MCF 10A (cell line): ENCODE measurements at regions not wholly inside any gene's neighbourhood (a gene's known extent, or its start where the extent isn't known, plus 50 kb on each side); places are given as distances from the start of the nearest gene placed in this dataset.
A peak's percentile ranks its signal among the peaks of the same experiment; 100 is the strongest.
"Not testable (repeated sequence)": the region's sequence is repeated elsewhere in the genome, so short reads cannot be mapped to it uniquely, and the experiment has no call there.

ENCODE experiments used
- BruUV-seq: library from RNA; stranded (reverse); fragments of 400-500 nt; replicated peaks from 2 replicates; lab custom pipeline; 2021; lab: Mats Ljungman, UMichigan
- CTCF ChIA-PET: fragments of 300-600 bp; sonication (Branson Sonifier 250); formaldehyde crosslinking; extraction: SDS; loops from one replicate; lab custom pipeline; 2021; ENCODE audit warnings: antibody characterized with exemption, inconsistent platforms; lab: Yijun Ruan, JAX
- POLR2A ChIA-PET: fragments of 300-600, 350-650 bp; sonication (Branson Sonifier 250); formaldehyde crosslinking; extraction: SDS; loops from one replicate; lab custom pipeline; 2020; ENCODE audit warnings: antibody characterized with exemption, inconsistent platforms; lab: Yijun Ruan, JAX
- DNase-seq: peaks from one replicate; pipeline ENCODE4 v3.0.0-alpha.2; 2018; ENCODE audit not compliant: unreplicated experiment
- H3K27ac Mint-ChIP-seq: one replicate; pipeline ENCODE4 v1.8.0; 2022; ENCODE audit warnings: mild to moderate bottlenecking, low read depth, mixed read lengths; ENCODE audit not compliant: unreplicated experiment
- H3K27me3 Mint-ChIP-seq: one replicate; pipeline ENCODE4 v1.8.0; 2022; ENCODE audit warnings: mixed read lengths; ENCODE audit not compliant: insufficient read depth, unreplicated experiment
- H3K36me3 Mint-ChIP-seq: one replicate; pipeline ENCODE4 v1.8.0; 2022; ENCODE audit warnings: mild to moderate bottlenecking, moderate library complexity, mixed read lengths; ENCODE audit not compliant: insufficient read depth, unreplicated experiment
- H3K4me1 Mint-ChIP-seq: one replicate; pipeline ENCODE4 v1.8.0; 2022; ENCODE audit warnings: mixed read lengths; ENCODE audit not compliant: insufficient read depth, unreplicated experiment
- H3K4me3 Mint-ChIP-seq: one replicate; pipeline ENCODE4 v1.8.0; 2022; ENCODE audit warnings: mild to moderate bottlenecking, moderate library complexity, mixed read lengths; ENCODE audit not compliant: unreplicated experiment
- H3K9me3 Mint-ChIP-seq: one replicate; pipeline ENCODE4 v1.8.0; 2022; ENCODE audit warnings: mixed read lengths; ENCODE audit not compliant: unreplicated experiment
- intact Hi-C: fragments of 100-400 bp; cut with micrococcal nuclease; formaldehyde crosslinking; loops from 2 replicates; pipeline ENCODE4 v1.14.1; 2022
- TF ChIP-seq, protein P1 (sequence below): fragments of 200-600 bp; IDR thresholded peaks from one replicate; pipeline ENCODE4 v1.8.0; 2022; ENCODE audit warnings: antibody characterized with exemption, mild to moderate bottlenecking; ENCODE audit not compliant: unreplicated experiment

- H3K27me3 Mint-ChIP-seq: no peaks in the 10 kb centered on the region
- peak overlapping the region; percentile 77 for H3K27ac Mint-ChIP-seq
- no peaks in the 10 kb centered on the region for H3K9me3 Mint-ChIP-seq
- TF ChIP-seq, protein P1, sequence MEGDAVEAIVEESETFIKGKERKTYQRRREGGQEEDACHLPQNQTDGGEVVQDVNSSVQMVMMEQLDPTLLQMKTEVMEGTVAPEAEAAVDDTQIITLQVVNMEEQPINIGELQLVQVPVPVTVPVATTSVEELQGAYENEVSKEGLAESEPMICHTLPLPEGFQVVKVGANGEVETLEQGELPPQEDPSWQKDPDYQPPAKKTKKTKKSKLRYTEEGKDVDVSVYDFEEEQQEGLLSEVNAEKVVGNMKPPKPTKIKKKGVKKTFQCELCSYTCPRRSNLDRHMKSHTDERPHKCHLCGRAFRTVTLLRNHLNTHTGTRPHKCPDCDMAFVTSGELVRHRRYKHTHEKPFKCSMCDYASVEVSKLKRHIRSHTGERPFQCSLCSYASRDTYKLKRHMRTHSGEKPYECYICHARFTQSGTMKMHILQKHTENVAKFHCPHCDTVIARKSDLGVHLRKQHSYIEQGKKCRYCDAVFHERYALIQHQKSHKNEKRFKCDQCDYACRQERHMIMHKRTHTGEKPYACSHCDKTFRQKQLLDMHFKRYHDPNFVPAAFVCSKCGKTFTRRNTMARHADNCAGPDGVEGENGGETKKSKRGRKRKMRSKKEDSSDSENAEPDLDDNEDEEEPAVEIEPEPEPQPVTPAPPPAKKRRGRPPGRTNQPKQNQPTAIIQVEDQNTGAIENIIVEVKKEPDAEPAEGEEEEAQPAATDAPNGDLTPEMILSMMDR: no peak
- ChIA-PET POLR2A (interaction anchor here (1.3 kb wide), 1 partner anchor 10 kb away, joined by 3 read pairs; no protein-coding TSS in a partner anchor), CTCF (no interaction called here)
- intact Hi-C loops: loop anchor here (5.0 kb wide), 1 partner anchor 101 kb away; no protein-coding TSS in a partner anchor
- peaks cover 11% of the 10 kb centered on the region for H3K36me3 Mint-ChIP-seq
- peaks cover 25% of the 10 kb centered on the region for H3K4me1 Mint-ChIP-seq
- peak; percentile 69 for DNase-seq
- no TSS peak for BruUV-seq
- H3K4me3 Mint-ChIP-seq: no peak overlapping the region
Measured at GRCh38 chr12:78293059-78293686, 462.5 kb downstream of the NAV3 start.

- H3K9me3 Mint-ChIP-seq, DNase-seq, H3K4me1 Mint-ChIP-seq, intact Hi-C loops, BruUV-seq, H3K27ac Mint-ChIP-seq, H3K4me3 Mint-ChIP-seq, H3K27me3 Mint-ChIP-seq, H3K36me3 Mint-ChIP-seq: not testable (repeated sequence)
- ChIA-PET CTCF (interaction anchor here (0.9 kb wide), 1 partner anchor 66 kb away, joined by 3 read pairs; no protein-coding TSS in a partner anchor), POLR2A (interaction anchor here (0.6 to 0.7 kb wide), 2 partner anchors 119 to 767 kb away, joined by 3 read pairs; no protein-coding TSS in a partner anchor)
Measured at GRCh38 chr12:78301282-78301681, 470.6 kb downstream of the NAV3 start.

GRCh38 chr12:78305808-78306207 lies 475.1 kb downstream of the NAV3 start:
- no peak for DNase-seq
- no TSS peak for BruUV-seq
- H3K4me3 Mint-ChIP-seq: no peak overlapping the region
- H3K27me3 Mint-ChIP-seq: no peaks in the 10 kb centered on the region
- H3K9me3 Mint-ChIP-seq: no peaks in the 10 kb centered on the region
- intact Hi-C loops: no loop called here
- CTCF ChIA-PET: no interaction called here
- TF ChIP-seq, protein P1: no peak
- H3K4me1 Mint-ChIP-seq: no peaks in the 10 kb centered on the region
- no peaks in the 10 kb centered on the region for H3K36me3 Mint-ChIP-seq
- no peak overlapping the region for H3K27ac Mint-ChIP-seq
- POLR2A ChIA-PET: no interaction called here

DNA sequence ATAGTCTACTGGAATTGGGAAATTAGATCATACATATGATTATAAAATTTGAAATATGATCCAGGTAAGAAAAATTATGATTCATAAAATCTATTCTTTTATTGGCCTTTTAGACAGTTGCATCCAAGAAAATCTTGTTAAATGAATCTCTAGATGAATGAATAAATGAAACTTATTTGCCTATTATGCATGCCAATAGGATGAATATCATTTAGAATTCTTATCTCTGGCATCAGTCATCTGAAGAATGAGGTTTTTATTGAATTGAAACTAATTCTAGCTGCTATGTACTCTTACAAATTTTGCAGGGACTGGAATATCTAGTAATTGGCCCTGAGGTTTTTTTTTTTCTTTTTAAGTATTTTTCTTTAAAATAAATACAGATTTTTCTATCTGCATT lies 475.5 kb downstream of the NAV3 start:
- Mint-ChIP-seq H3K4me3 (no peak overlapping the region), H3K9me3 (no peaks in the 10 kb centered on the region), H3K27me3 (no peaks in the 10 kb centered on the region), H3K27ac (no peak overlapping the region), H3K36me3 (no peaks in the 10 kb centered on the region), H3K4me1 (no peaks in the 10 kb centered on the region)
- no TSS peak for BruUV-seq
- TF ChIP-seq, protein P1: no peak
- intact Hi-C loops: no loop called here
- no peak for DNase-seq
- POLR2A ChIA-PET: no interaction called here
- CTCF ChIA-PET: no interaction called here
